GM18870 (cell line): ENCODE measurements at regions not wholly inside any gene's neighbourhood (a gene's known extent, or its start where the extent isn't known, plus 50 kb on each side); places are given as distances from the start of the nearest gene placed in this dataset.
"Not testable (repeated sequence)": the region's sequence is repeated elsewhere in the genome, so short reads cannot be mapped to it uniquely, and the experiment has no call there.

Source experiments
- ATAC-seq: cut with Tn5 transposase; IDR thresholded peaks from one replicate; pipeline ENCODE4 v1.9.1; 2021; ENCODE audit warnings: moderate library complexity; ENCODE audit not compliant: unreplicated experiment

DNA sequence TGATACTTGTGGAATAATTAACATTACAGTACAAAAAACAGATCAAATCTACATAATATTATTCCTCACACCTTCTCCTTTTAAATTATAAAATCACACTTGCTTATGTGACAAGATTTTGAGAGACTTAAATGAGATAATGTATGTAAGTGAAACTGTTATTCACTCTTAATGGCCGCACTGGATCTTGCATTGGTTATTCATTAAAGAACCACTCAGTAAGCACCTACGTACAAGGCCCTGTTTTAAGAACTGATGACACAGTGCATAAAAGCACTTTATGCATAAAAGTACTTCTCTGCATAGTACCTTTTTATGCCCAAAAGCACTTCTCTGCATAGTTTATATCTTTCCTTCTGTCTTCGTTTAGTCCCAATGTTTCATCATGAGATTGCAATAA is 172.1 kb downstream of the GOLGA6L6 start:
- no peak for ATAC-seq

DNA sequence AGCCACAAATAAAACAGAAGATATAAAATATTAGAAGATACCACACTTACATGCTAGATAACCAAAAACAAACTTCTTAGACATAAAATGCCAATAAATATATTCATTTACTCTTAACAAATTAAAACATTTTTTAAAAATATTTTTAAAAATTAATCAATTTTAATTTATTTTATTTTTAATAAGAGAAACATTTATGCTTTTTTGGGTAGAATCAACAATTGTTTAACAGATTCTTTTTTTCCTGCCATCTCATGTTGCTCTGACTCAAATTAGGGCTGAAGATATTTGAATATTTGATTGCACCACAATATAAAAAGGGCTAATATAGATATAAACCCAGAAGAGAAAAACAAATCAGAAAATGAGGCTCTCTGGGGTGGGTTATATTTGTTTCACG is 172.6 kb downstream of the GOLGA6L6 start:
- no peak for ATAC-seq

DNA sequence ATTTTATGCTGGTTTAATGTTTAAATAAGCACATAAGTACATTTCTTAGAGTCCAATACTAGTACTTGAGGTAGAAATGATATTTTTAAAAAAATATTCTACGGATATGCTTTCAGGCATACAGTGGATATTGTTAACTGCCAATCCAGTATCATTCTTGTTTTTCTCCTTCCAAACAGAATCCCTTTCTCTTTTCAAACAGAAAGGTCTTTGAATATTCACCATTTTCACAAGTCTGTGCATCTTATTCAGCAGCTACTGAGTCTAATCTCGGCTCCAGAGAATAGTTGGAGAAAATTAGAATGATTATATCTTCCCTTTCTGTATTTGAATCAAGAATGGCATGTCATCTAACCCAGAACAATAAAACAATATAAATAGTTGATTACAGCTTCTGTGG is 174.5 kb downstream of the GOLGA6L6 start:
- ATAC-seq, result no peak

DNA sequence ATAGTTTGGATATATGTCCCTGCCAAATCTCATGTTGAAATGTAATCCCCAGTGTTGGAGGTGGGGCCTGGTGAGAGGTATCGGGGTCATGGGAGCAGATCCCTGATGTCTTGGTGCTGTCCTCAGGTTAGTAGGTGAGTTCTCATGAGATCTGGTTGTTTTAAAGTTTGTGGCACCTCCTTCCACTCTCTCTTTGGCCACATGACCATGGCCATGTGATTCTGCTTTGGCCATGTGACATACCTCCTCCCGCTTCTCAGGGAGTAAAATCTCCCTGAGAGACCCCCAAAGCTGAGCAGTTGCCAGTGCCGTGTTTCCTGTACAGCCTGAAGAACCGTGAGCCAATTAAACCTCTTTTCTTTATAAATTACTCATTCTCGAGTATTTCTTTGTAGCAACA is 178.0 kb downstream of the GOLGA6L6 start:
- not testable (repeated sequence) for ATAC-seq

DNA sequence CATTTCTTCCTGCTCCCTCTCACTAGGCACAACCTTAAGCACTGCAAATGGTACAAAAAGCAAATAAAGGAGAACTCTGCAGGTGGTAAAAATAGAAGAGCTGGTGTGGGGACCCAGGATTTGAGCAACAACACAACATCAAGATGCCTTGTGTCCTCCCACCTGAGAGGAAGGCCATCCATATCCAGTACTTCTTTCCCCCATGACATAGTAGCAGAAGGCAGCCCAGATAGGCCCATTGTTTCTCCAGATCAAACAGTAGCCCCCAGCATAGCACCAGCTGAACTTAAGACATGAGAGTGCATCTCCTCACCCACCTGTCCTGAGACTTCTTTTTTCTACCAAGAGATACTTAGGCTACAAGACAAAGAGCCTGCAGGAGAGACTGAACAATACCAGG is 180.5 kb downstream of the GOLGA6L6 start:
- ATAC-seq, result no peak

DNA sequence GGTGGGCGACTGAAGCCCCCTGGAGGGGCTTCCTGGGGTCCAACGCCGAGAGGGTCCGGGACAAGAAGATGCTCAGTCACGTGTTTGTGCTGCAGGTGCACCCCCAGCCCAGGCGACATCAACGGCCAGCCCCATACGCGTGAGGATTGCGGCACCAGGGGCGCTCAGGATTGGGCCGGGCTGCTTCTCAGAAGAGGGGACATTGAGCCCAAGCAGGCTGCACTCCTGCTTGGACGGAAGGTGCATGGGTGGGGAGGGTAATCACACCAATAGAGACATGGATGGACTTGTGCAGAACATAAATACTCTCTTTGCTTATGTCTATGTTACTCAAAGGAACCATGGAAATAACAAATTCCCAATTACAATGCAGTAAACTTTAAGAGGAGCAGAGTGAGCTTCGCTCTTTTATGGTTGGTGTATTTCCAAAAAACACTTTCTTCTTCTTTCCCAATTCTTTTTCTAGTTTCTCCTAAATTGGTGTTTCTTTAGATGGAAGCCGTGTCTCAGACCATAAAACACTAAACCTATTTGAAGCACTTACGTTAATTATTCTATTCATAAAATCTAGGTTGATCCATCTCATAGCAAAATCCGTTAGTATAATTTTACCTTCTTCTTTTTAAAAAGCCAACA is 182.7 kb downstream of the GOLGA6L6 start:
- ATAC-seq, result no peak

DNA sequence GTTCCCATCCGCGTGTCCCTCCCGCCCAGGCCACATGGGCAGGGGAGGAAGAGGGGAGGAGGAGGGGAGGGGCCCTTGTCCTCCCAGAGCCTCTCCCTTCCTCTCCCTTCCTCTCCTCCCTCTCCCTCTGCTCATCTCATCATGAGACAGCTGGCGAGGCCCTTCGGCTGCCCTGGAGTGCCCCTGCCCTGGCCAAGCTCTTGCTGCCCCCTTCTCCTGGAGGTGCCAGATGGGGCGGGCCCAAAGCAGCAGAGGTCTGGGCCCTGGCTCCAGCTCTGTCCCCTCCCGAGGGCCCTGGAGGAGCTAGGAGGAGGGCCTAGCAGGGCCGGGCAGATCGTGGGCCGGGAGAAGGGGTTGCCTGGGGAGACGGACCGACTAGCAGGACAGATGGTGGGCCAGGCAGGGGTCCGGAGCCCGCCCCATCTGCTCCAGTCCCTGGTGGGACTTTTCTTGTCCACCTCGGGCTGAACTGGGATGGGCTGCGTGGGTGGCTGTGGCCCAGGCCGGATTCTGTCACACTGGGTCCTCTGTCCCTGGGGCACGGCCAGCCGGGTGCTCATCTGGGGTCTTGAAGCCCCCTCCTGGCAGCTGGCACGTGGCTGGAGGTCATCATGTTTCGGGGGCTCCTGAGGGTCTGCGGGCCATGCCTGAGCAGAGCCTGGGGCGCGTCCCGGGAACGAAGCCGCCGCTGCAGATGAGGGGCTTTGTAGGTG is 183.4 kb downstream of the GOLGA6L6 start:
- no peak for ATAC-seq

DNA sequence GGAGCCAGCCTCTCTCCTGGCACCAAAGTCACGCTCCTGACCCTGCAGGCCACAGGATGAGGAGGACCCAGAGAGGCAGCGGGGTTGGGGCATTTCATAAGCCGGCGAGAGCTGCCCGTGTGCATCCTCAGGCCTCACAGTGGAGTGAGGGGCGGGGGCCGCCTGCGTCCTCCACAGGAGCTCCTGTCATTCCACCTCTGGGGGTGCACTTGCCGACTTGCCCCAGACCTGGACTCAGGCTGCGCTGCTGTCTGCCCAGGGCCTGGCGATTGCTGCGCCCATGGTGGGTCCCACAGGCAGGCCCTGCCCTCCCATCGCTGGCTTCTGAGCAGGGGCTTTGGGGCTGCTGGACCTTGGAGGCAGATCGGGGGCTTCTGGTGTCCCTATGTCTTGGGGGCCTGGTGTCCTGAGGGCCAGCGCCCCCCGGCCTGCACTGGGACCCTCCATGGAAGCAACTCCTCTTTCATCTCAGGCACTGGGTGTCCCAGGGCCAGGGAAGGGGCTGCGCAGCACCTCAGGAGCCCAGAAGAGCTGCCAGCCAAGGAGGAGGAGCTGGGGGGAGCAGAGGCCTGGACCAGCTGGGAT is 184.0 kb downstream of the GOLGA6L6 start:
- ATAC-seq, result no peak

DNA sequence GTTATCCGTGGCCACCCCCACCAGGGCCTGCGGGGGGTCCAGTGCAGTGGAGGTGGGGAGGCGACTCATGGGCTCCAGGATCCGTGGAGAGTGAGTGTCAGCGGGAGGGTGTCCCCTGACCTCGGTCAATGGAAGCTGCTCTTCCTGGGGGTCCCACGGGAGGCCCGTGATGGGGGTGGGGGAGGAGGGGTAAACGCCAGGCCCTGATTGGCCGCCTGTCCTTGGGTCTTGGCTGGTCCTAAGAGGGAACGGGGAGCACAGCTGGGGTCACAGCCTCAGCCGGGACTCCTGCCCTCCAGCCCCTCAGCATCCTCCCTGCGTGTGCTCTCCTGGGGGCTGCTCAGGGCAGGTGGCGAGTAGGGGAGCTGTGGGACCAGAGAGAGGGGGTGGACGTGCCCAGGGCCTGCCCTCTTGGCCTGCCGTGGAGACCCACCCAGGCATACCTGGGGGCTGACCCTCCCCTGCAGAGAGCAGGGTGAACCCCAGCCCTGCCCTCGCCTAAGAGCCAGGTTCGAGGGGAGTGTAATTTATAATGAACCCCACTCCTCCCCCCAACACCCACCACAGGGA is 184.6 kb downstream of the GOLGA6L6 start:
- ATAC-seq, result no peak

DNA sequence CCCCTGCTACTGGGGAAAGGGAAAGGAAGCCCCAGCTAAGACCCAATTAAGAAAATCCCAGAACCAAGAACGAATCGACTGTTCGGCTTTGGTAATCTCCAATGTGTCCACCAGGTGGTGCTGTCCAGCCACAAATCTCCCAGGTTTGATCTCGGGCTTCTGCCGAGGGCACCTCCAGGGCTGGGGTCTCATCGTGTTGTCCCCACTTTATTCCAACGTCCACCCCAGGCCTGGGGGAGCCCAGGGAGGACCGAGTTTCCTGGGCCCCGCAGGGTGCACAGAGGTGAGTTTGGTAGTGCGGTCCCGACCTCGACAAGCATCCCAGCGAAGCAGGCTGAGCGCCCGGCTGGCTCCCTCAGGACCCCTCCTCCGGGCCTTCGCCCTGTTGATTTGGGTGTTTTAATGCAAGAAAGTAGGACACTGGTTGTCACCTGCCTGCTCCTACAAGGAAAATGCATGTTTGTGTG is 185.1 kb downstream of the GOLGA6L6 start:
- peak; percentile 46 for ATAC-seq

DNA sequence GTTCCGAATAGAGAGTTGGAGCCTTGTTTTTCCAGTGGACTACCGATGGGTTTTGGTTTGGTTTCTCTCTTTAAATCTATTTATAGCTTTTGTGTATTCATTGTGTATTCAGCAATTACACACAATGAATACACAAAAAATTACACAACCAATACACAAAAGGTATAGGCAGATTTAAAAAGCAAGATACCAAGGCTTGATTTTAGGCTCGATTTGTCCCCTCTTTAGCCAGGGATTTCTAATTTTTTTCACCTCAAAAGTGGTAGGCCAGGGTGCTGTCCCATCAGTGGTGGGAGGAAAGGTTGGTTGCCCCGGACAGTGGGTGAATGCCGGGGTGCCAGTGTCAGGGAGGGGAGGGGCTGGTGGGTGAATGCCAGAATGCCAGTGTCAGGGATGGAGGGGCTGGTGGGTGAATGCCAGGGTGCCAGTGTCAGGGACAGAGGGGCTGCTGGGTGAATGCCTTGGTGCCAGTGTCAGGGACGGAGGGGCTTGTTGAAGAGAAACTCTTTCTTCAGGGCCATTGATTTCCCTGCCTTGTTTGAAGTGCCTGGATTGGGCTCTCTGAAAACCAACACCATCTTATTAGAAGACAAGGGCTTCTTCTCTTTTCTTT is 186.2 kb downstream of the GOLGA6L6 start:
- no peak for ATAC-seq

DNA sequence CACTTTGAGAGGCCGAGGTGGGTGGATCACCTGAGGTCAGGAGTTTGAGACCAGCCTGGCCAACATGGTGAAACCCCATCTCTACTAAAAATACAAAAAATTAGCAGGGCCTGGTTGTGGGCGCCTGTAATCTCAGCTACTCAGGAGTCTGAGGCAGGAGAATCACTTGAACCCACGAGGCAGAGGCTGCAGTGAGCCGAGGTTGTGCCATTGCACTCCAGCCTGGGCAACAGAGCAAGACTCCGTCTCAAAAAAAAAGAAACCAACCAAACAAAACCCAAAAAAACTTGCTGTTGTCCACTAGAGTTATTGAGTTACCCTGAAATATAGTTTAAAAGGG is 186.7 kb downstream of the GOLGA6L6 start:
- not testable (repeated sequence) for ATAC-seq

DNA sequence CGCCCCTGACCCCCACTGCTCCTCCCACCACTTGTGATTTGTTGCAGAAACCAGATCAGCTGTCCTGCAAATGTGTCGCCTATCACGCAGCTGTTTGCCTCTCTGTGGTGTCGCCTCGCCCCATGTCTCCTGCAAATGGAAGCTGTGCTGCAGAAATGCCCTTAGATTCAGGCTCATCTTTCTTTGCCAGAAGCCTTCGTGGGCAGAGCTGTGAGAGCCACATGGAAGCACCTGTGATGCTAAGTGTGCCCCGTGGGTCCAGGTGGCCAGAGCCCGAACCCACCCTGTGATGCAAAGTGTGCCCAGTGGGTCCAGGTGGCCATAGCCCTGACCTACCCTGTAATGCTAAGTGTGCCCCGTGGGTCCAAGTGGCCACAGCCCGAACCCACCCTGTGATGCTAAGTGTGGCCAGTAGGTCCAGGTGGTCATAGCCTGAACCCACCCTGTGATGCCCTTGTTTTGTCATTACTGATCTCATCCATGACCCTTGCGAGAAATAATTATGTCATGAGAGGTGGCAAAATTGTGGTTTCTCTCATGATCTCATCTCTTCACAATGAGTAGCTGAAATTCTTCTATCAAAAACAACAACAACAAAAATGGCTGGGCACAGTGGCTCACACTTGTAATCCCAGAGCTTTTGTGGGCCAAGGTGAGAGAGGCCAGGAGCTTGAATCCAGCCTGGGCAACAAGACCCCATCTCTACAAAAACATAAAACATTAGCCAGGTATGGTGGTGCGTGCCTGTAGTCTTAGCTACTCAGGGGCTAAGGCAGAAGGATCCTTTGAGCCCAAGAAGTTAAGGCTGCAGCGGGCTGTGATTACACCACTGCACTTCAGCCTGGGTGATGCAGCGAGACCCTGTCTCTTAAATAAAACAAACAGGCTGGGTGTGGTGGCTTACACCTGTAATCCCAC is 187.4 kb downstream of the GOLGA6L6 start:
- ATAC-seq, result no peak

DNA sequence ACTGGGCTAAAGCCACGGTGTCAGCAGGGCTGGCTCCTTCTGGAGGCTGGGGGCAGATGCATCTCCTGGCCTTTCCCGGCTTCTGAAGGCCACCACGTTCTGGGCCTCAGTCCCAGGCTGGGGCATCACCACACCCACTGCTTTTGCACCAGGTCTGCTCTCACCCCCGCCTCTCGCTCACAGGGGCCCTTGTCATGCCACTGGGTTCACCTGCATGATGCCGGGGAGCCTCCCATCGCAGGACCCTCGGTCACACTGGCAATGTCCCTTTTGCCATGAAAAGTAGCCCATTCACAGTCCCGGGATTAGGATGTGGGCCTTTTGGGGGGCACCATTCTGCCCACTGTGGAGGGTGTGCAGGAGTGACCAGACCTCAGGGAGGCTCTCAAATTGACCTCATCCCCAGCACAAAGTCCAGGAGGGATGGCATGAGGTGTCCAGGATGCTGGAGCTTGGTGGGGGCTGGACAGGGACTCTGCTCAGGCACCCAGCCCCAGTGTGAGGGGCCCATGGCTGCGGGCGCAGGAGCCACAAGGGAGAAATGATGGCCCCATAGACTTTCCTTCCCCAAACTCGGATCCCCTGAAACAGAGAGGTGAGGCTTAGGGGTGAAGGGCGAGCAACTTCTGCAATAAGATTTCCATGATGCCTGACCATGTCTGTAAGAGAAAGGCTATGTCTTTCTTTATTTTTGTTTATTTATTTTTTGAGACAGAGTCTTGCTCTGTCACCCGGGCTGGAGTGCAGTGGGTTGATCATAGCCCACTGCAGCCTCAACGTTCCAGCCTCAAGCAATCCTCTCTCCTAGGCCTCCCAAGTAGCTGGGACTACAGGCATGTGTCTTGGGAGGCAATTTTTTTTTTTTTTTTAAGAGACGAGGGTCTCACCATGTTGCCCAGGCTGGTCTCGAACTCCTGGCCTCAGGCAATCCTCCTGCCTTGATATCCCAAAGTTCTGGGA is 189.1 kb downstream of the GOLGA6L6 start:
- no peak for ATAC-seq

DNA sequence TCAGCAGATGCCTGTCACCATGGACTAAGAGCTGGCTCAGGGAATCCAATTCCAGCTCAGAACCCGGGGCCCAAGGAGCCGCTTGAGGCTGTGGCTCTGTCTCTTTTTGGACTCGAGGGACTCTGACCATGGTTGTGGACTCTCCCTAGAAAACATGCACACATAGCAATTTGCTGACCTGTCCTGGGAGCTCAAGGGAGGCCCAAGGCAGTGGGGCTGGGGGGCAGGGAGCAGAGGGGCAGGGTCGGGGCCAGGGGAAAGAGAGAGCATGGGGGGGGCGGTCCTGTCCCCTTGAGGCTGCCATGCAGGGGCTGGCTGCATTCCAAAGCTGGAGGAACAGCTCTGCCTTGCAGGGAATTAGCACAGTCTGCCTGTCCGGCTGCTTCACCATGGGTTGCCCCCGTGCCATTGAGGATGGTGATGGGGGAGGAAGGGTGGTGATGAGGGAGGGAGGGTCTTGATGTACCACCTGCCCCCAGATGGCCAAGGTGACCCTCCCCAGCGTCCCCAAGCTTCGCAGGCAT is 190.1 kb downstream of the GOLGA6L6 start:
- no peak for ATAC-seq

DNA sequence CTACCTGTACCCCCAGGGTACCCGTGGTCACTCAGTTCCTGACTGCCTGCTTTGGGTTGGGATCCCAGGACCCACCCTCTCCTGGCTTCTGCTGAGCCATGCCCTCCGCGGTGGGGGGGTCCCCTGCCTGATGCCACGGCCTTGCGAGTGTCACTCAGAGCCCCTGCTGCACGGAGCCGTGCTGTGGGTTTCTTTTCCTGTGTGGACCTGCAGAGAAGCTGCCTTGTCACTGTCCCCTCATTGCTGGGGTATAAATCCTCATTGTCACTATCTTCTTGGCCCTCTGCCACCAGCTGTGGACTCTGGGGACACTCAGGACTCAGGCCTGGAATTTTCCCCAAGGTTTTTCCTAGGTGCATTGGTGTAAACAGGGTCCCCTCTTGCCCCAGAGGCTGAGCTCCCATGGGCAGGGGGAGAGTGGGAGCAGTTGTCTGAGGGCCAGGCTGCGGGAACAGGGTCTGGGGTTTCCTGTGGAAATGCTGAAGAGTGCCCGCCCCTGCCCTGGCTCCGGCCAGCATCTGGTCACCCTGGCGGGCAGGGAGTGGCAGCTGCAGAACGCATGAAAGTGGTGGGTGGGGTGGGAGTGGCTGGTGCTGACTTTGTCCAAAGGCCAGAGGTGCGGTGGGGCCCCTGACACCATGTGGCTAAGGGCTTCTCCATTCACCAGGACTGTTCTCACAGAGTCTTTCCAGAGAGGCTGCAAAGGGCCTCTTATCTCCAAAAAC is 191.7 kb downstream of the GOLGA6L6 start:
- no peak for ATAC-seq

DNA sequence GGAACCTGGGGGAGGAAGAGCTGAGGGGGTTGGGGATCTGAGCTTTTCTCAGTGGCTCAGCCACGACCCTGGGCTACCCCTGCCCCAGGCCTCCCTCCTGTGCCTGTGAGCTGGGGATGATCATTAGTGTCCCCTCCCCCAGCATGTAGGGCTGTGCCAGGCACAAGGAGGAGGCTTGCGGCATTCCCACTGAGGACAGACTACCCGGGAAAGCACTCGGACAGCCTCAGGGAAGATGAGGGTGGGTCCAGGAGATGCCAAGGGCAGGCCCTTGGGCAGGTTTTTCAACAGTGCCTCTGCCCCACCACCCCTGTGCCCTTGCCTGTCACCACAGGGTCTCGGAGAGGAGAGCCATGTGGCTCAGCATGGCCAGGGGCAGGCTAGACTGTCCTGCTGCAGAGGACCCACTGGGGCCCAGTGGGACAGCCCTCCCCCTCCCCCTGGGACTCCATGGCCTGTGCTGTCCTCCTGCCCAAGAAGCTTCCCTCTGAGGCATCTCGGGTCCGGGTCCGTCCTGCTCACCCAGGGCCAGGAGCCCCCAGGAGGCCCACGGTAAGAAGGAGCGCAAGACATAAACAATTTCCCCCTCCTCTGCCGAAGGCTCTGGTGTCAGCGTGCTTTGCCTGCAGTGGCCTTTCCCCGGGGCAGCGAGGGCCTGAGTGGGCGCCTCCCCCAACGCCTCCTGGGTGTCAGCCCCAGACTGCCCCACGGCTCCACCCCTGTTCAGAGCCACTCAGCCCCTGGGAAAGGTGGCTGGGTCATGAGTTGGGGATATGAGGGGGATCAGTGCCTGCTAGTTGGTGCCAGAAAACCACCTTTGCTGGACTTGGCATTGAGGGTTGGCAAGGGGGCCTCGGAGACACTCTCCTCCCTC is 192.5 kb downstream of the GOLGA6L6 start:
- no peak for ATAC-seq
